Anterior cingulate cortex (tissue), 58 donors: ENCODE measurements at regions not wholly inside any gene's neighbourhood (a gene's known extent, or its start where the extent isn't known, plus 50 kb on each side); places are given as distances from the start of the nearest gene placed in this dataset.
"Not testable (repeated sequence)": the region's sequence is repeated elsewhere in the genome, so short reads cannot be mapped to it uniquely, and the experiment has no call there.

Experiments used
- DNase-seq, 58 donors: peaks; one replicate each; lab custom pipeline; 2025; lab: John Stamatoyannopoulos, UW

GRCh38 chr12:124656947-124657434 lies 89.6 kb upstream of the NCOR2 start:
- DNase-seq, result no peak

GRCh38 chr12:124655698-124656516 lies 88.5 kb upstream of the NCOR2 start:
- peak in 52 of 58 donors; percentile 40 to 89 (median 78) for DNase-seq

GRCh38 chr12:124655048-124655697 lies 87.8 kb upstream of the NCOR2 start:
- peak in 56 of 58 donors; percentile 51 to 89 (median 77) for DNase-seq

GRCh38 chr12:124654666-124655047 lies 87.2 kb upstream of the NCOR2 start:
- peak in 4 of 58 donors; percentile 22 to 43 (median 39) for DNase-seq

- no peak for DNase-seq
Observed at GRCh38 chr12:124653169-124653931, 85.9 kb upstream of the NCOR2 start.

- DNase-seq, result no peak
Observed at GRCh38 chr12:124652661-124653060, 85.2 kb upstream of the NCOR2 start.

- DNase-seq, result peak in 5 of 58 donors; percentile 12 to 41 (median 15)
Observed at GRCh38 chr12:124651516-124652273, 84.3 kb upstream of the NCOR2 start.

- DNase-seq, result no peak
Observed at GRCh38 chr12:124650912-124651311, 83.5 kb upstream of the NCOR2 start.

- no peak for DNase-seq
Observed at GRCh38 chr12:124648710-124649384, 81.4 kb upstream of the NCOR2 start.

GRCh38 chr12:124647316-124647715 lies 79.9 kb upstream of the NCOR2 start:
- DNase-seq, result no peak

GRCh38 chr12:124646385-124647230 lies 79.2 kb upstream of the NCOR2 start:
- DNase-seq, result peak in 38 of 58 donors; percentile 7 to 83 (median 43)

- DNase-seq, result no peak
Observed at GRCh38 chr12:124645530-124646244, 78.3 kb upstream of the NCOR2 start.

- not testable (repeated sequence) for DNase-seq
Observed at GRCh38 chr12:124643768-124644167, 76.4 kb upstream of the NCOR2 start.

GRCh38 chr12:124642105-124642504 lies 74.7 kb upstream of the NCOR2 start:
- DNase-seq, result no peak

- DNase-seq, result no peak
Observed at GRCh38 chr12:124641591-124641990, 74.2 kb upstream of the NCOR2 start.

- peak in 1 of 58 donors; percentile 14 for DNase-seq
Observed at GRCh38 chr12:124640056-124640455, 72.6 kb upstream of the NCOR2 start.

- DNase-seq, result no peak
Observed at GRCh38 chr12:124639122-124639806, 71.9 kb upstream of the NCOR2 start.
